ENCODE measurements at regions not wholly inside any gene's neighbourhood (a gene's known extent, or its start where the extent isn't known, plus 50 kb on each side); places are given as distances from the start of the nearest gene placed in this dataset.

DNA sequence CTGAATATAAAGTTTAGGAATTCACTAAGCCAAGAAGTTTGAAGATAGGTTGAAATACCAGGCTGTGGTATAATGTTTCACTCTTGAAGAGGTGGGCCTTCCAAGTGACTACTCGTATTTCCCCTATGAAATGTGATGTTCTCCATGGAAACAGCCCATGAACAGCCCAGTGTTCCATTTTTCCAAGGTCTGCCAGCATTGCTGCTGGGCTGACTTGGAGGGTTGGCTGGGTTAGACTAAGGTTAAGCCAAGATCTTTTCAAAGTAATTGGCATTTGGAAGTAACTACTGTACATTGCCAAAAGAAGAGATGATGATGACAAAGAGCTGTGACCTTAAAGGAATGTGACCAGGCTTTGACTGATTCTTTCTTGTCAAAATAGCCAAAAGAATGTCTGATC is 73.8 kb downstream of the RPE65 start:
- Histone ChIP-seq H3K9me3 (ENCODE audit: control insufficient read depth, low read depth, low read length) (no peaks in the 10 kb centered on the region), H4K5ac (ENCODE audit: insufficient read length, low read depth, low read length) (no peak overlapping the region), H3K14ac (ENCODE audit: insufficient read depth, low read length) (no peak overlapping the region), H3T11ph (ENCODE audit: low read length) (no peak overlapping the region), H2AK5ac (ENCODE audit: insufficient read length, low read length) (no peak overlapping the region), H4K91ac (ENCODE audit: insufficient read length, low read depth, low read length) (no peak overlapping the region), H2BK15ac (ENCODE audit: low read depth, low read length) (no peak overlapping the region), H3K9ac (ENCODE audit: extremely low read depth, insufficient read length, low read length) (no peak overlapping the region), H3K27ac (ENCODE audit: insufficient read length, low read depth, low read length) (no peak overlapping the region), H3K27me3 (ENCODE audit: insufficient read depth, low read length) (no peaks in the 10 kb centered on the region), H3K23me2 (ENCODE audit: insufficient read length, low read depth, low read length, poor library complexity, severe bottlenecking) (no peaks in the 10 kb centered on the region), H3K4me2 (ENCODE audit: insufficient read depth, insufficient read length, low read length) (no peak overlapping the region), H4K20me1 (ENCODE audit: control insufficient read depth, insufficient read depth, insufficient read length) (no peaks in the 10 kb centered on the region), H3K23ac (ENCODE audit: insufficient read length, low read depth, low read length) (no peak overlapping the region), H3K4me1 (ENCODE audit: insufficient read depth, low read length) (no peaks in the 10 kb centered on the region), H4K8ac (replicated peaks; ENCODE audit: insufficient read length, low read depth, low read length) (no peak overlapping the region), H2BK12ac (ENCODE audit: insufficient read length, low read depth, low read length) (no peak overlapping the region), H3K4ac (ENCODE audit: low read depth, low read length) (no peak overlapping the region), H2BK120ac (ENCODE audit: low read depth, low read length, poor library complexity, severe bottlenecking) (no peak overlapping the region), H3K18ac (ENCODE audit: insufficient read length, low read depth, low read length) (no peak overlapping the region), H3K79me1 (ENCODE audit: insufficient read depth, low read depth, low read length, poor library complexity, severe bottlenecking) (no peaks in the 10 kb centered on the region), H2BK20ac (ENCODE audit: low read depth, low read length, poor library complexity, severe bottlenecking) (no peak overlapping the region), H2AFZ (ENCODE audit: low read length) (no peak overlapping the region), H3K56ac (ENCODE audit: insufficient read length, low read depth, low read length) (no peak overlapping the region), H2BK5ac (ENCODE audit: insufficient read length, low read length) (no peak overlapping the region), H3K79me2 (ENCODE audit: insufficient read depth, low read length) (no peaks in the 10 kb centered on the region)
- Mint-ChIP-seq H3K9me3 (no peaks in the 10 kb centered on the region; a peak in 1 of 5 replicates), H3K27ac (no peak overlapping the region), H3K36me3 (ENCODE audit: insufficient read depth in 1 of 3, low read depth in 3 of 3) (no peaks in the 10 kb centered on the region), H3K4me3 (no peak overlapping the region), H3K4me1 (peaks cover 2% of the 10 kb centered on the region in 2 experiments; a peak in 2 of 4 replicates), H3K27me3 (ENCODE audit: low read depth) (no peaks in the 10 kb centered on the region)
- DNase-seq: no peak
- TF ChIP-seq, protein P1, sequence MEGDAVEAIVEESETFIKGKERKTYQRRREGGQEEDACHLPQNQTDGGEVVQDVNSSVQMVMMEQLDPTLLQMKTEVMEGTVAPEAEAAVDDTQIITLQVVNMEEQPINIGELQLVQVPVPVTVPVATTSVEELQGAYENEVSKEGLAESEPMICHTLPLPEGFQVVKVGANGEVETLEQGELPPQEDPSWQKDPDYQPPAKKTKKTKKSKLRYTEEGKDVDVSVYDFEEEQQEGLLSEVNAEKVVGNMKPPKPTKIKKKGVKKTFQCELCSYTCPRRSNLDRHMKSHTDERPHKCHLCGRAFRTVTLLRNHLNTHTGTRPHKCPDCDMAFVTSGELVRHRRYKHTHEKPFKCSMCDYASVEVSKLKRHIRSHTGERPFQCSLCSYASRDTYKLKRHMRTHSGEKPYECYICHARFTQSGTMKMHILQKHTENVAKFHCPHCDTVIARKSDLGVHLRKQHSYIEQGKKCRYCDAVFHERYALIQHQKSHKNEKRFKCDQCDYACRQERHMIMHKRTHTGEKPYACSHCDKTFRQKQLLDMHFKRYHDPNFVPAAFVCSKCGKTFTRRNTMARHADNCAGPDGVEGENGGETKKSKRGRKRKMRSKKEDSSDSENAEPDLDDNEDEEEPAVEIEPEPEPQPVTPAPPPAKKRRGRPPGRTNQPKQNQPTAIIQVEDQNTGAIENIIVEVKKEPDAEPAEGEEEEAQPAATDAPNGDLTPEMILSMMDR (conservative IDR thresholded peaks at IDR 0.05): no peak
- WGBS (ENCODE audit: extremely low coverage, insufficient read length, low lambda C conversion rate): no CpG with 5 or more reads among the region's 1 CpG
